PFSK-1 (cell line): ENCODE measurements at regions not wholly inside any gene's neighbourhood (a gene's known extent, or its start where the extent isn't known, plus 50 kb on each side); places are given as distances from the start of the nearest gene placed in this dataset.

Experiments used
- POLR2AphosphoS5 ChIP-seq: IDR thresholded peaks from 2 replicates; pipeline ENCODE4 v1.6.1; 2012; ENCODE audit warnings: low read depth, mild to moderate bottlenecking, control low read depth, low read length, moderate library complexity
- SIN3A ChIP-seq: IDR thresholded peaks from 2 replicates; pipeline ENCODE4 v1.6.1; 2012; ENCODE audit warnings: mild to moderate bottlenecking, low read length, moderate library complexity, borderline replicate concordance; ENCODE audit not compliant: insufficient read depth
- TAF1 ChIP-seq: IDR thresholded peaks from 2 replicates; pipeline ENCODE4 v1.6.1; 2012; ENCODE audit warnings: low read length, control low read depth, borderline replicate concordance; ENCODE audit not compliant: insufficient read depth
- TF ChIP-seq, protein P1 (sequence below), 2 experiments: IDR thresholded peaks; 2 replicates each; pipeline versions ENCODE4 v1.6.1 to v1.8.0; 2011 to 2012; ENCODE audit warnings: low read depth in 2 of 2, low read length in 2 of 2, control low read depth in 1 of 2, inconsistent platforms in 1 of 2, mild to moderate bottlenecking in 1 of 2, moderate library complexity in 1 of 2; ENCODE audit not compliant: insufficient read depth in 1 of 2

GRCh38 chr13:50651922-50652321, 191.6 kb downstream of the DLEU7 start:
- TF ChIP-seq POLR2AphosphoS5 (no peak), SIN3A (no peak), TAF1 (no peak)
- TF ChIP-seq, protein P1, sequence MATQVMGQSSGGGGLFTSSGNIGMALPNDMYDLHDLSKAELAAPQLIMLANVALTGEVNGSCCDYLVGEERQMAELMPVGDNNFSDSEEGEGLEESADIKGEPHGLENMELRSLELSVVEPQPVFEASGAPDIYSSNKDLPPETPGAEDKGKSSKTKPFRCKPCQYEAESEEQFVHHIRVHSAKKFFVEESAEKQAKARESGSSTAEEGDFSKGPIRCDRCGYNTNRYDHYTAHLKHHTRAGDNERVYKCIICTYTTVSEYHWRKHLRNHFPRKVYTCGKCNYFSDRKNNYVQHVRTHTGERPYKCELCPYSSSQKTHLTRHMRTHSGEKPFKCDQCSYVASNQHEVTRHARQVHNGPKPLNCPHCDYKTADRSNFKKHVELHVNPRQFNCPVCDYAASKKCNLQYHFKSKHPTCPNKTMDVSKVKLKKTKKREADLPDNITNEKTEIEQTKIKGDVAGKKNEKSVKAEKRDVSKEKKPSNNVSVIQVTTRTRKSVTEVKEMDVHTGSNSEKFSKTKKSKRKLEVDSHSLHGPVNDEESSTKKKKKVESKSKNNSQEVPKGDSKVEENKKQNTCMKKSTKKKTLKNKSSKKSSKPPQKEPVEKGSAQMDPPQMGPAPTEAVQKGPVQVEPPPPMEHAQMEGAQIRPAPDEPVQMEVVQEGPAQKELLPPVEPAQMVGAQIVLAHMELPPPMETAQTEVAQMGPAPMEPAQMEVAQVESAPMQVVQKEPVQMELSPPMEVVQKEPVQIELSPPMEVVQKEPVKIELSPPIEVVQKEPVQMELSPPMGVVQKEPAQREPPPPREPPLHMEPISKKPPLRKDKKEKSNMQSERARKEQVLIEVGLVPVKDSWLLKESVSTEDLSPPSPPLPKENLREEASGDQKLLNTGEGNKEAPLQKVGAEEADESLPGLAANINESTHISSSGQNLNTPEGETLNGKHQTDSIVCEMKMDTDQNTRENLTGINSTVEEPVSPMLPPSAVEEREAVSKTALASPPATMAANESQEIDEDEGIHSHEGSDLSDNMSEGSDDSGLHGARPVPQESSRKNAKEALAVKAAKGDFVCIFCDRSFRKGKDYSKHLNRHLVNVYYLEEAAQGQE (IDR thresholded peaks at IDR 0.05; ENCODE audit: insufficient read depth in 1 of 2, low read depth in 2 of 2, low read length in 2 of 2), result no peak
